Testis (tissue), 2 donors: ENCODE measurements at regions not wholly inside any gene's neighbourhood (a gene's known extent, or its start where the extent isn't known, plus 50 kb on each side); places are given as distances from the start of the nearest gene placed in this dataset.

Experiments
- CTCF ChIP-seq, 3 experiments: fragments of 450-650 bp in 2 of 3; fragments of 200-600 bp in 1 of 3; sonication (generic) in 1 of 3; IDR thresholded peaks; one replicate each; pipeline ENCODE4 v1.5.1; 2016 to 2019; ENCODE audit warnings: antibody characterized with exemption in 3 of 3, mild to moderate bottlenecking in 2 of 3, moderate library complexity in 1 of 3
- POLR2A ChIP-seq: fragments of 450-650 bp; IDR thresholded peaks from one replicate; pipeline ENCODE4 v1.6.1; 2017; ENCODE audit warnings: antibody characterized with exemption, mild to moderate bottlenecking, moderate library complexity

- TF ChIP-seq CTCF (IDR thresholded peaks at IDR 0.05) = no peak
- no peak for TF ChIP-seq POLR2A
Measured at GRCh38 chr4:147068564-147068963, 122.9 kb upstream of the TTC29 start.
